ENCODE measurements at regions not wholly inside any gene's neighbourhood (a gene's known extent, or its start where the extent isn't known, plus 50 kb on each side); places are given as distances from the start of the nearest gene placed in this dataset.

DNA sequence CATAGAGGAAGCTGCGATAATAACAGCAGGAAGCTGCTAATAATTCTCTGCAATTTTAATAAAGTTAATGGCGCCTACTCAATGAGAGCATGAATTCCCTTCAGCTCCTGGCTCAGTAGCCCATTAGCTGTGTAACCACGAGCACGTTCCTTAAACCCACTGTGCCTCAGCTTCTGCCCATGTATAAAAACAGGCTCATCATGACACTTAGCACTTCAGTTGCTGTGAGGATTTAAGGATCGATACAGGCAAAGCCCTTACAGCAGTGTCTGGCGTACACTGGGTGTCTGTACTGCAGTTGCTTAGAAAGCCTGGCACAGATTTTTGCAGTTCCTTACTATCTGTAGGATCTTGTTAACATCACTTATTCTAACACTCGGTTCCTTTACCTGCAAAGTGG is 673.4 kb upstream of the ARGLU1 start:
- CTCF ChIA-PET, result interaction anchor here (0.6 to 0.8 kb wide), 2 partner anchors 10 to 408 kb away, joined by 3 read pairs; no protein-coding TSS in a partner anchor
- Mint-ChIP-seq H3K9me3 (ENCODE audit: unreplicated experiment) (no peaks in the 10 kb centered on the region), H3K27me3 (ENCODE audit: insufficient read depth, unreplicated experiment) (no peaks in the 10 kb centered on the region), H3K4me1 (ENCODE audit: insufficient read depth, unreplicated experiment) (no peaks in the 10 kb centered on the region), H3K4me3 (ENCODE audit: unreplicated experiment) (no peak overlapping the region), H3K27ac (ENCODE audit: low read depth, unreplicated experiment) (no peak overlapping the region), H3K36me3 (ENCODE audit: insufficient read depth, unreplicated experiment) (no peaks in the 10 kb centered on the region)
- POLR2A ChIA-PET, result no interaction called here
- TF ChIP-seq, protein P1, sequence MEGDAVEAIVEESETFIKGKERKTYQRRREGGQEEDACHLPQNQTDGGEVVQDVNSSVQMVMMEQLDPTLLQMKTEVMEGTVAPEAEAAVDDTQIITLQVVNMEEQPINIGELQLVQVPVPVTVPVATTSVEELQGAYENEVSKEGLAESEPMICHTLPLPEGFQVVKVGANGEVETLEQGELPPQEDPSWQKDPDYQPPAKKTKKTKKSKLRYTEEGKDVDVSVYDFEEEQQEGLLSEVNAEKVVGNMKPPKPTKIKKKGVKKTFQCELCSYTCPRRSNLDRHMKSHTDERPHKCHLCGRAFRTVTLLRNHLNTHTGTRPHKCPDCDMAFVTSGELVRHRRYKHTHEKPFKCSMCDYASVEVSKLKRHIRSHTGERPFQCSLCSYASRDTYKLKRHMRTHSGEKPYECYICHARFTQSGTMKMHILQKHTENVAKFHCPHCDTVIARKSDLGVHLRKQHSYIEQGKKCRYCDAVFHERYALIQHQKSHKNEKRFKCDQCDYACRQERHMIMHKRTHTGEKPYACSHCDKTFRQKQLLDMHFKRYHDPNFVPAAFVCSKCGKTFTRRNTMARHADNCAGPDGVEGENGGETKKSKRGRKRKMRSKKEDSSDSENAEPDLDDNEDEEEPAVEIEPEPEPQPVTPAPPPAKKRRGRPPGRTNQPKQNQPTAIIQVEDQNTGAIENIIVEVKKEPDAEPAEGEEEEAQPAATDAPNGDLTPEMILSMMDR (IDR thresholded peaks at IDR 0.05; ENCODE audit: unreplicated experiment), result no peak
- no TSS peak for BruUV-seq (replicated peaks)
- DNase-seq (ENCODE audit: unreplicated experiment), result no peak
- intact Hi-C loops (cut with micrococcal nuclease), result no loop called here

DNA sequence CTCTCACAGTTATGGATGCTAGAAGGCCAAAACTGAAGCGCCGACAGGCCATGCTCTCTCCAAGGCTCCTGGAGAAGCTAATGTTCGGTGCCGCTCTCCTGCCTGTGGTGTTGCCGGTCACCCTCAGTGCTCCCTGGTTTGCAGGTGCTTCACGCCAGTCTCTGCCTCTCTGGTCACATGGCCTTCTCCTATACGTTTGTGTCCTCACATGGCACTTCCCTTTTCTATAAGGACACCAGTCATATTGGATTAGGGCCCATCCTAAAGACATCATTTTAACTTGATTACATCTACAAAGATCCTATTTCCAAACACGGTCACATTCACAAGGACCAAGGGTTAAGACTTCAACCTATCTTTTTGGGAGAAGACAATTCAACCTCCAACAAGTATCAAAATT is 671.3 kb upstream of the ARGLU1 start:
- POLR2A ChIA-PET, result no interaction called here
- no TSS peak for BruUV-seq (replicated peaks)
- no peak for DNase-seq (ENCODE audit: unreplicated experiment)
- Mint-ChIP-seq H3K4me3 (ENCODE audit: unreplicated experiment) (no peak overlapping the region), H3K9me3 (ENCODE audit: unreplicated experiment) (no peaks in the 10 kb centered on the region), H3K27ac (ENCODE audit: low read depth, unreplicated experiment) (no peak overlapping the region), H3K27me3 (ENCODE audit: insufficient read depth, unreplicated experiment) (no peaks in the 10 kb centered on the region), H3K4me1 (ENCODE audit: insufficient read depth, unreplicated experiment) (no peaks in the 10 kb centered on the region), H3K36me3 (ENCODE audit: insufficient read depth, unreplicated experiment) (peaks cover 6% of the 10 kb centered on the region)
- TF ChIP-seq, protein P1 (IDR thresholded peaks at IDR 0.05; ENCODE audit: unreplicated experiment), result no peak
- intact Hi-C loops (cut with micrococcal nuclease), result no loop called here
- CTCF ChIA-PET, result interaction anchor here (1.3 kb wide), 1 partner anchor 28 kb away, joined by 3 read pairs; no protein-coding TSS in a partner anchor

DNA sequence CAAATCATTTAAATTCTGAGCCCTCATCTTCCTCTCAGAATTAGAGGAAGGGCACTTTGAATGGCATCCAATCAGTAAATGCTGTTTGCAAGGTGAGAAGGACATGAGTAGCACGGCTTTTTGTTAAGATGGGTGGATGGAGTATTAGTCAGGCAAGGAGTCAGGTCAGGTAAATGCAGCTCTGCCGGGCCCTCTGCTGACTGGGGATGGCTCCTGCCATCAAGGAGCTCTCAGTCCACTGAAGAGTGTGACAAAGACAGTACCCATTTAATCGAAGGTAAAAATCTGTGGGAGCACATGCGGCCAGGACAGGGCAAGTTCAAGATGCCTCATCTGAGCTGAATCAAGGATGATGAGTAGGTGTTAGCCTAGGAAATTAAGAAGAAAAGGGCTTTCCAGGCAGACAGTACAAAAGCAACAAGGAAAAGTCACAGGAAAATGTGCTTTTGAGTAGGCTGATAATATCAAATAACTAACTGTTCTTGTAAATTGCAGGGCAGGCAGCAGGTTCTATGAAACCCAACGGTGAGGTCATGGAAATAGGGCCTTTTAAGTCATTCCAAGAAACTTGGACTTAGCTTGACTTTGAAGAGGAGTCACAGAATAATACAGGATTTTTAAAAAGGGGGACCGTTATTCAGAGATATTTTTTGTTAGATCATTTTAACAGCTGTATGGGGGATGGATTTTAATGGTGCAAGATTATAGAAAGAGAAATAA is 670.5 kb upstream of the ARGLU1 start:
- no peaks in the 10 kb centered on the region for H3K9me3 Mint-ChIP-seq (ENCODE audit: unreplicated experiment)
- intact Hi-C loops (cut with micrococcal nuclease), result no loop called here

DNA sequence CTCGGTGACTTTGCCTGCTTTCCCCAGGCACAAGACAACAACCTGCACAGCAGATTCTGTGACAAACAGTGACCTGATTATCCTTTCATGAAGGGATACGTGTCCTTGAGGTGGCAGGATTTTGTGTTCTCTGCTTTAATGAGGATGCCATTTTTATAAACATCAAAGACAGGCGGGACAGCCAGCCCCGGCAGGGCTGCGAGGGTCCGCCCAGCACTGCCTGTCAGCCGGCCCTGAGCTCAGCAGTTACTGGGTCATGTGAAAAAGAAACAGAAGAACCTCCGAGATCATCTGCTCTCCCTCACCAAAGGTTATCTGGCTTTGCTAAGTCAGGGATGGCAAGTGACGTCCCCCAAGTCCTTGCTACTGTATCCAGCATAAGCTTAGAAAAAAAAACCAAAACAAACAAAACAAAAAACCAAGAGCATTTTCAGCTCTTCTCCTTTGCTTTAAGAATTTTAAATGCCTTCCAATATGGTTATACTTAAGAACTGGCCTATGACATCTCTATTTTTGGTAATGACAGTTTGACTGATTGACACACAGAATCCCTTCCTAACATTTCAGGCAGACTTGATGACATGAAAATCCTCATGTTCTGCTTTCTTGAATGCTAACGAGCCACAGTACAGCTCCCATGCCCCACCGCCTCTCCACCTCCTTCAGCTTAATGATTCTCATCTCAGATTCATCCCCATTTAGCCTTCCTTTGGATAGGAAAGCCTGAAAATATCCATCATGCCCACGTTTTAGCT is 666.6 kb upstream of the ARGLU1 start:
- POLR2A ChIA-PET, result no interaction called here

More for the DNA sequence above, 670.5 kb upstream of the ARGLU1 start:
- Mint-ChIP-seq H3K4me3 (ENCODE audit: unreplicated experiment) (no peak overlapping the region), H3K27ac (ENCODE audit: low read depth, unreplicated experiment) (no peak overlapping the region), H3K4me1 (ENCODE audit: insufficient read depth, unreplicated experiment) (no peaks in the 10 kb centered on the region), H3K36me3 (ENCODE audit: insufficient read depth, unreplicated experiment) (peaks cover 6% of the 10 kb centered on the region), H3K27me3 (ENCODE audit: insufficient read depth, unreplicated experiment) (no peaks in the 10 kb centered on the region)
- TF ChIP-seq, protein P1 (IDR thresholded peaks at IDR 0.05; ENCODE audit: unreplicated experiment), result no peak
- no peak for DNase-seq (ENCODE audit: unreplicated experiment)
- POLR2A ChIA-PET, result no interaction called here
- CTCF ChIA-PET, result interaction anchor here (0.5 to 1.3 kb wide), 3 partner anchors 27 to 986 kb away, joined by 3 to 4 read pairs (median 3); no protein-coding TSS in a partner anchor
- BruUV-seq (replicated peaks), result no TSS peak

More for the DNA sequence above, 666.6 kb upstream of the ARGLU1 start:
- Mint-ChIP-seq H3K27ac (ENCODE audit: low read depth, unreplicated experiment) (no peak overlapping the region), H3K36me3 (ENCODE audit: insufficient read depth, unreplicated experiment) (peaks cover 6% of the 10 kb centered on the region), H3K4me1 (ENCODE audit: insufficient read depth, unreplicated experiment) (no peaks in the 10 kb centered on the region), H3K4me3 (ENCODE audit: unreplicated experiment) (no peak overlapping the region), H3K27me3 (ENCODE audit: insufficient read depth, unreplicated experiment) (no peaks in the 10 kb centered on the region), H3K9me3 (ENCODE audit: unreplicated experiment) (peaks cover 7% of the 10 kb centered on the region)
- DNase-seq (ENCODE audit: unreplicated experiment), result no peak
- BruUV-seq (replicated peaks), result no TSS peak
- intact Hi-C loops (cut with micrococcal nuclease), result no loop called here
- CTCF ChIA-PET, result interaction anchor here (0.7 kb wide), 1 partner anchor 21 kb away, joined by 3 read pairs; no protein-coding TSS in a partner anchor
- TF ChIP-seq, protein P1 (IDR thresholded peaks at IDR 0.05; ENCODE audit: unreplicated experiment), result no peak

Measured in MCF 10A (cell line).